C1 segment of cervical spinal cord (tissue), 14 donors: ENCODE measurements at regions not wholly inside any gene's neighbourhood (a gene's known extent, or its start where the extent isn't known, plus 50 kb on each side); places are given as distances from the start of the nearest gene placed in this dataset.
A peak's percentile ranks its signal among the peaks of the same experiment; 100 is the strongest.

Experiments
- DNase-seq, 14 donors: peaks; one replicate each; lab custom pipeline; 2025; lab: John Stamatoyannopoulos, UW

DNA sequence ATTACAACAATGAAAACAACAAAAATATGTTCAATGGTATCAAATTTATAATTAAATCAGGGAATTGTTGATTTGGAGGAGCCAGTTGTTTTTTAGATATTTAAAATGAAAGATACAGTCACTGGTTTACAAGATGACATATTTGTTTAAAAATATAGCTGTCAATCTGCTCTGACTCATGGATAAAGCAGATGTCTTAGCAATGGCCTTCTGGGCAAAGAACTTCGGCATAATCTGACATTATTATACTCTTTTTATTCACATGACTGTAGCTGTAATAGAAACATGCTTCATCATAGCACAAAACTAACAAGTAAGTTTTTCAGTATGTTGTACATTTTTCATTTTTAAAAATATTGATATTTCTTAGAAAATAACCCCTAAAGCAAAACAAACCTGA is 267.4 kb downstream of the CENPW start:
- DNase-seq = no peak

DNA sequence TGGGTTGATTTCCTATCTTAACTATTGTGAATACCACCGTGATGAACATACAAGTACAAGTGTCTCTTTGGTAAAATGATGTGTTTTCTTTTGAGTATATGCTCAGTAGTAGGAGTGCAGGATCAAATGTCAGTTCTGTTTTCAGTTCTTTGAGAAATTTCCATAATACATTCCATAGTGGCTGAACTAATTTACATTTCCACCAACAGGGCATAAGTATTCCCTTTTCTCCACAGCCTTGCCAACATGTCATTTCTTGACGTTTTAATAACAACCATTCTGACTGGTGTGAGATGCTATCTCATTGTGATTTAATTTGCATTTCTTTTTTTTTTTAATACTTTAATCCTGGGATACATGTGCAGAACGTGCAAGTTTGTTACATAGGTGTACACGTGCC is 268.8 kb downstream of the CENPW start:
- no peak for DNase-seq

DNA sequence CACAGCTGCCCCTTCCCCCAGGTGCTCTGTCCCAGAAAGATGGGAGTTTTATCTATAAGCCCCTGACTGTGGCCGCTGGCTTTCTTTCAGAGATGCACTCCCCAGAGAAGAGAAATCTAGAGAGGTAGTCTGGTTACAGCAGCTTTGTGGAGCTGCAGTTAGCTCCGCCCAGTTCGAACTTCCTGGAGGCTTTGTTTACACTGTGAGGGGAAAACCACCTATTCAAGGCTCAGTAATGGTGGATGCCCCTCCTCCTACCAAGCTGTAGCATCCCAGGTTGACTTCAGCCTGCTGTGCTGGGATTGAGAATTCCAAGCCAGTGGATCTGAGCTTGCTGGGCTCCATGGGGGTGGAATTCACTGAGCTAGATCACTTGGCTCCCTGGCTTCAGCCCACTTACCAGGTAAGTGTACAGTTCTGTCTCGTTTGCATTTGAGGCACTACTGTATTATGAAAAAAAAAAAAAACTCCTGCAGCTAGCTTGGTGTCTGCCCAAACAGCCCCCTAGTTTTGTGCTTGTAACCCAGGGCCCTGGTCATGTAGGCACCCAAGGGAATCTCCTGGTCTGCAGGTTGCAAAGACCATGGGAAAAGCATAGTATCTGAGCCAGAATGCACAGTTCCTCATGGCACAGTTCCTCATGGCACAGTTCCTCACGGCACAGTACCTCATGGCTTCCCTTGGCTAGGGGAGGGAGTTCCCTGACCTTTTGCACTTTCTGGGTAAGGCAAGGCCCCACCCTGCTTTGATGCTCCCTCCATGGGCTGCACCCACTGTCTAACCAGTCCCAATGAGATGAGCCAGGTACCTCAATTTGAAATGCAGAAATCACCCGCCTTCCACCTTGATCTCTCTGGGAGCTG is 275.0 kb downstream of the CENPW start:
- no peak for DNase-seq

DNA sequence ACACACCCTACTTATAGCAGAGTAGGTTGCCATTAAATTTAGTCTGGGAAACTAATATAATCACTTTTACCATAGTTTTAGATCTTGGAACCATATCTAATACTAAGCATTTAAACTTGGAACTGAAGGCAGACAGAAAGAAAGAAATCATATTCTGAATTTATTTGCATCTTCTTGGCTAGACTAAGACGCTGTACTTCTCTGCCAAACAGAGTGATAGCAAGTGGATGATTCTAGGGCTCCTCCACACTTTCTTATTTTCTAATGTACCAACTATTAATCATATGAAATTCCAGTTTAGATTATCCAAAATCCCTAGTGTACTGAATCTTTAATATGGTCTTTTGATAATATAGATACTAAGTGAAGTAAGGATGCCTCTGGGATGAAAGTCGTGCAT is 277.0 kb downstream of the CENPW start:
- no peak for DNase-seq

DNA sequence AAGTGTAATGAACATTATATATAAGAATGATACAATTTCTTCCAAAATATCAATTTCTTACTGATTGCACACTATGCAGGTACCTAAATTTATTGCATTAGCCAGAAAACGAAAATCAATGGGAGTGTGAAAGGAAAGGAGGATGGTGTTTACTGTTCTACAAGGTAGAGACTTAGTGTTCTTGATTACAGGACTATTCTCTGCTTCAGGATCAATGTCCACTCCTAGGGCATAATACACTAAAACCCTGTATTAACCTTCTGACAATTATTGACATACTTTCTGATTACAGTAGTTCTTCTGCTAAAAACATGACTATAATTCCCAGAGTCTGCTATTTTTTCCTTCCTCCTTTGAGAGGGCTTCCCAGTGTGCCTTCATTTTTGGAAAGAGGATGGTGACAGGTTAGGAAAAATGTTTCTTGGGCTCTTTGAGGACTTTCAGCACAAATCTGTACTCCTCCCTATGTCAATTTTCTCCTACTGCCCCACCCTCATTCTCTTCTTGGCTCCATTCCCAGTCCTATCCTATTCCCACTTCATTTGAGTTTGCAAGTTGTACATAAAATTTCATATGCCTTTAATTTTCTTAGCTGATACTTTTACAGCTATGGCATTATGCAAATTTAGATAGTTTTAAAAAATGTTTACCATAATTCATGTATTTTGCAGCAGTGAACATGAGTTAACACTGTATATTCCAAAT is 278.9 kb downstream of the CENPW start:
- DNase-seq = no peak

DNA sequence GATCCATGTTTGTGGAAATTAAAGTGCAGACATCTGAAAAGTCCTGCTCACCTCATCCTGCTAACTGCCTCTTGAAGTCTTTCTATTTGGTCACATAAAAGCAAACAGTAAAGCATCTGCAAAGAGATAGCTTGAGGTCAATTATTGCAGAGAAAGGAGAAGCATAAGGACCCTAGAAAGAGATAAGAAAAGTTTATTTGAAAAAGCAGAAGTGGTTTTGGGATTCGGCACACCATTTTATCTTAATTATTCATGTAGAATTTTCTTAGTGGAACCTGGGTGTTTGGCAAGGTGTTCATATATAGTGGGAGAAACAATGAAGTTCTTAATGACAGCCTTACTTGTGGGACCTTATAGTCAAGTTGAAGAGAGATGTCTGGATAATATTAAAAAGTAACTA is 280.8 kb downstream of the CENPW start:
- DNase-seq = no peak

DNA sequence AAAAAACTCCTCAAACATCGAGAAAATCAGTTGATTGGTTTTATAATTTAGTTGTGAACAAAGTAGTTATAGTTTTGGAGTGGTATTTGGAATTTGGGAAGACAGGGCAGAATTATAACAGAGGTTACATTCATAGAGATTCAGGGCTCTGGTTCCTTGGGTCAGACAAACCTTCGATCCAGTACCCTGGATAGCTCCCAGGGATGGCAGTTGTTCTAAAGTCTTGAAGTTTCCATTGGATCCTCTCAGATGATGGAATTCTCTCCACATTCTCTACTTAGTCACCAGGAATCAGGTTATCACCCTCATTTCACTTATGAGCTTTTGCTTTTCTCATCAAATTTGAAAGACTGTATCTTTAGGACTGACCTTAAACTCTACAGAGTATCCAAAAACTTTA is 285.1 kb downstream of the CENPW start:
- DNase-seq = no peak

DNA sequence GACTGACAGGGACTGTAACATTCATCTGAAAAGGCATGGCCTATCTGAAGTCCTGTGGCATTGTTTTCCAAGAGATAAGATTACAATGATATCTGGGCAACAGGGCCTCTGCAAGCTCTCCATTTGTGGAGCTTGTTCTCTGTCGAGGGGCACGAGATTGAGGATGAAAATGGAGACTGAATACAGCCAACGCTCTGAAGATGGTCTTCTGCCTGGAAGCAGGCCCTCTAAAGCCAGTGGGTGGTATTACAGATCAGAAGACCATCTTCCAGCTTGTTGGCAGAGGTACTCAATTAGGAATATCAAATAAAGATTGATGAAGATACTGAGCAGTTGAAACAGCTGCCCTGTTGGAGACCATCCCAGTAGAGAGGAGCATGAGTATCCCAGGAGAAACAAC is 288.2 kb downstream of the CENPW start:
- no peak for DNase-seq

DNA sequence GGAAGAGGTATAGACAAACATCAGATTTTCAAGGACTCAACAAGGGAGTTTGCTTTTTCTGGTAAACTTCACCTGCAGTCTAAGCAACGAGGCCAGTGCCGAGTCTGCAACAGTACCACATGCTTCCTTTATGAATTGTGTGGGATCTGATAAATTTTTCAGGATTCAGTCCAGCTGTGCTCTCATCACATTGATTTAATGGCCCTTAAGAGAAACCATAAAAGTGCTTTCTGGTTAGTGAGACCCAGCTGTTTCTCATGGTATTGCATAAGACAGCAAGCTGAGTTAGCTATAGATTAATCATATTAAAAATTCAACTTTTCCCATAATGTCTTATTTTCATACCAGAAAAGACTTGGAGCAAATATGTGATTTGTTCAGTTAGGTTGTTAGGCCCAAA is 291.4 kb downstream of the CENPW start:
- no peak for DNase-seq

DNA sequence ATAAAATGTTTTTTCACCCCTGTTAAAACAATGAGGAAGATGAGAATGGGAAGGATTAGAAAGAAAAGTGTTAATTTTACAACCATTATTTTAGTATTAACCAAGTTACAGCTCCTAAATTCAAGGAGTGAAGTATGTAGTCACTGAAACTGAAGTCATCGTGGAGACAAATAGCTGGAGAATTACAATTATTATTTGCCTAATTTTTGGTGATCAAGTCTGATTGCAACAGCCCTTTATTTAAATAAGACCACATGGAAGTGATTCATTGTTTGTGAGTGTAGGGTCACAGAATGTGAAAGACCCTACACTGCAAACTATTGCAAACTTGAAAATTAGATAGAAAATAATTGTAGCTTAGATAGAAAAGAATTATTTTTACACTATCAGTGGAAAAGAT is 292.4 kb downstream of the CENPW start:
- DNase-seq = no peak

DNA sequence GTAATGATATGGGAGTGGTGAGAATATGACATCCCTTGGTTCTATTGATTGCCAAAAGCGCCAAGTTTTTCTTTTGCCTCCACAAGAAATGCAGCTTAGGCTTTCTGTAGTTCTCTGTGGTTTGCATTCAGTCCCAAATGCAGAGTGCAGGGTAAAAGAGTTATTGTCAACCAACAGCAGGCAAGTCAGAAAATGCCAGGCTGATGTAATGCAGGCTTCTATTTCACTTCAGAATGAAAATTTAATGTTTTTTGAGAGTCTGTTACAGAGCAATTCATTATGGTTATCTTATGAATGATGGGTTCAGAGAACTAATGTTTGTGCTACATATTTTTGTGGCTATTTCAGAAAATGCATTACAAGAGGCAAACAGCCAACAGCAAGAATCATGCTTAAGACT is 293.5 kb downstream of the CENPW start:
- DNase-seq = peak in 1 of 14 donors; percentile 3

DNA sequence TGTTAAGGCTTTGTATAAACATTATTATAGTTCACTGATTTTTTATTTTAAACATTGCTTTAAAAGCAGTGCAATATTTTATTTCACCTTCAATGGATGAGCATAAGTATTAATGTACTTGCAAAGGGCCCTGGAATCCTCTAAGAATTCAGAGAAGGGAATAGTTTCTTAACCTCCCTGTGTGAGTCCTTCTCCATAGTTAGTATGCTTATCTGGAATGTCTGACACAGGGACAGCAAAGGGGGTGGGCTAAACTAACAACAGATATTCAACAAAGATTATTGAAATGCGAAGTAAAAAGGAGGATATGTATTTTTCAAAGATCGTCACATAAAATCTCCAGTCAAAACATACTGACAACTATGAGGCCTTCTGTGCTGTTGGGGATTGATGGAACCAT is 300.4 kb downstream of the CENPW start:
- DNase-seq = no peak

DNA sequence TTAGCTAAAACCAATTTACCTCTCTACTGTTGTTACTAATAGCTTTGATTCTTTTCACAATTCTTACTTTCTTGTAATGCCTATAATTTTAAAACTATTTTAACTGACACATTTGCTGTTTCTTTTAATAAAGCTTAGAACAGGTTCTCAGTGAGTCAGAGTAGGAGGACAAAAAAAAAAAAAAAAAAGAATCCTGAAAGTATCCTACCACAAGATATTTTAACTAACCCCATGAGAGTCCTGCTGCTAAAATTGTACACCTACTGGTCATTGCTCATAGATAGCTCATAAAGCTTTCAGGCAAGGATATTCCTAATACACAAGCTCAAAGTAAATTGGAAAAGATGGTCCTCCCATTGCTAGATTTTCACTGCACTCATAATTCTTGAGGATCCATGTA is 301.0 kb downstream of the CENPW start:
- DNase-seq = no peak

DNA sequence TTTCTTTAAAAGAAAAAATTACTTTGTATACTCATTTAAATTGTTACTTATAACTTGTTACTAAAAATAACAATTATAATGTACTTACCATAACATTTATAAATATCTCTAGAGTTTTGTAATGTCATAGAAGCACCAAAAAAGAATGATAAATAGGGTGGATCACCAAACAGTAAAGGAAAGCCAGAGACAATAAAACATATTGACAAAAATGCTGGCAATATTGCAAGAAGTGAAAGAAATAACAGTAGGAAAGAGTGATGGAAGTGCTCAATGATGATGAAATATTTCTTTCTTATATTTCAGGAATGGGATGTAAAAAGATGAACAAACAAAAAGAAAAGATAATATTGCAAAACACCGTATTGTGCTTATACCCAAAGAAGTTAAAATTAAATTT is 301.7 kb downstream of the CENPW start:
- DNase-seq = no peak

DNA sequence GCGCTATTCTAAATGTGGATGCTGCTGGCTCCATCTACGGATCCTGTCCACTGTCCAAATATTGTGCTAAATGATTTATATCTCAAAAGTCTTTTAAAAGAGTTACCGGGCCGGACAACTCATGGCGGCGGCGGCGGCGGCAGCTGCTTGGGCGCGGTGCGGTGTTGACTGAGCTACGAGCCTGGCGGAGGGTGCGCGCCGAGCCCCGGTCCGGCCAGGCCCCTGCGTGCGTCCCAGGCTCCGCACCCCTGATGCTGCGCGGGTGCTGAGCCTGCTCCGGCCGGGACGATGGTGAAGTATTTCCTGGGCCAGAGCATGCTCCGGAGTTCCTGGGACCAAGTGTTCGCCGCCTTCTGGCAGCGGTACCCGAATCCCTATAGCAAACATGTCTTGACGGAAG is 303.4 kb downstream of the CENPW start:
- no peak for DNase-seq

DNA sequence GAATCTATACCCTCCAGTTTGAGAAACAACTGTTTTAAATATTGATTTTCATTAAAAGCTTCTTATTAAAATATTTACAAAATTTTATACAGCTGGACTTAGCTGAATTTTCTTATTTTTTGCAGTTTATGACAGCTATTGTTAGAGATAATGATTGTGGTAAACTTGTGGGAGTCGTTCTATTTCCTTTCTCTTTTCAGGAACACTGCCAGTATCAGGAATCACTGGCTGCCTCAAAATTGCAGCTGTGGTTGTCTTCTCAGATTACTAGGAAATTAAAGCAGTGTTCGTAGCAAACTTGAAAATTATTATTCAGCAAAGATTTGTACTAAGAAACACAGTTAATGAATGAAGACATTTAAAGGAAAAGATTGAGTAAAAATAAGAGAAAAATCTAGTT is 311.0 kb downstream of the CENPW start:
- DNase-seq = no peak

DNA sequence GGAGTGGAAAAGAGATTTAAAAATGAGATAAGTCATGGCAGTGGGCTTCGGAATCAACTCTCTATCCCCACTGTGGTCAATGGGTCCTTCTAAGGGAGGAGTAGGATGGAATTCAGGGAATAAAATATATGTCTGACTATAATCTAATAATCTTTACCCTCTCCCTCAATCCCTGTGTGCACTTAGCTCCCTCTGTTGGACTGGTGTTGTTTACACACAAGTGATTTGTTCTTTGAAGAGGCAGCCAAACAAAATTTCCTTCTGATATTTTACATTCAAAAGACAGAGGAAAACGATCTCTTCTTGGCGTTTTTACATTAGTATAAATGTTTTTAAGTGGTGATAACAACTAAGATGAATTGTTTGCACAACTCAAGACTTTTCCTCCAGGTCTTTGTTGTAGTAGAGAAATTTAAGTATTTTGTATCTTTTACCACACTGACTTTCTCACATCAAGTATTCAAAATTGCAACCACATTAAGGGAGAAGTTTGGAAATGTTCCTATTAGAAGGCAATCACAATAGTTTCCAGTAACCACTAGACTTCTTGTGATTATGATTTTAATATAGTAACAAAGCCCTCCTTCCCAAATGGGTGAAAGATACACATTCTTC is 317.8 kb downstream of the CENPW start:
- DNase-seq = no peak

DNA sequence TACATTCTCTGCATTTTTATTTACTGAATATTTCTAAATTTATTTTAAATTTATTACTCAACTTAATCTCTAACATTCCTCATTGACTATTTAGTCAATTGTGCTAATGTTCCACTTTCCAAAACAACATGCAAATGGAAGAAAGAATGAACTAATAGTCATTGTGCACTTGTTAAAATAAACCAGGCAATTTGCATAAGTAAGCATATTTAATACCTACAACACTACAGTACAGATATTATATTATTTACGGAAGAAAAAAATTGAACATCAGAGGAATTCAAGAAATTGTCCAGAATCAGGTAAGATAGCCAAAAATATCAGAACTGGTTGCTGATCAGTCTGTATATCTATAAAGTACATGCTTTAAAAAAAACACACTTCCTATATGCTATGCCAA is 320.5 kb downstream of the CENPW start:
- no peak for DNase-seq

DNA sequence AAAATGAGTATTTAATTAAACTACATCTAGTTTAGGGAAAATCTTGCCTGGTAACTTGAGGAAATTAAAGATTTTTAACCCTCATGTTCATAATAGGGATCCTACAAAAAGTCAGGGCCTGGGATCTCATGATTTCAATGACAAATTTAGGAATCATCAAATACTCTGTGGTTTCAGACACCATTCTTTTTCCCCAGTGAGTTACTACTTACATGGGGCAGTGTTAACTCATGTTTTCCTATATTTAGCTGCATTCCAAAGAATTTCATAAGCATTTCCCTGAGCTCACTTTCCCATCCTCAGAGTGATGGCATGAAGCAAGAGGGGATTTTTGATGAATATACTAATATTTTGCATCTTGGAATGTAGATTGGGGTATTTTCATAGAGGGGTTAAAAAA is 321.7 kb downstream of the CENPW start:
- no peak for DNase-seq

DNA sequence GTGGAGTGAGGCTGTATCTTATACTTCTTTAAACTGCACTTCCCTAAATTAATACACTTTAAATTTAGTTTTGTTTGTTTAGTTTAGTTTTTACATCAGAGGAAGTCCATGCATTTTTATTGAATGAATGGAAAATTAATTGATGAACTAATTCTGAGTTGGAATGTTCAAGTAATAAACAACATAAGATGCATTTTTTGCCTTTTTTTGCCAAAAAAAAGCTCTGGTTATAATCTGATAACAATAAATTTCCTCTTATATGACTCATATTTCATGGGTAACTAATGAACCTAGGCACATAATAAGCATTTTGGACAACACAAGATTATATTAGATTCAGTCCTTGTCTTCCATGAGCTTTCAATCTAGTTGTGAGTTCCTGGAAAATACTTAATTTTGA is 323.1 kb downstream of the CENPW start:
- DNase-seq = no peak

DNA sequence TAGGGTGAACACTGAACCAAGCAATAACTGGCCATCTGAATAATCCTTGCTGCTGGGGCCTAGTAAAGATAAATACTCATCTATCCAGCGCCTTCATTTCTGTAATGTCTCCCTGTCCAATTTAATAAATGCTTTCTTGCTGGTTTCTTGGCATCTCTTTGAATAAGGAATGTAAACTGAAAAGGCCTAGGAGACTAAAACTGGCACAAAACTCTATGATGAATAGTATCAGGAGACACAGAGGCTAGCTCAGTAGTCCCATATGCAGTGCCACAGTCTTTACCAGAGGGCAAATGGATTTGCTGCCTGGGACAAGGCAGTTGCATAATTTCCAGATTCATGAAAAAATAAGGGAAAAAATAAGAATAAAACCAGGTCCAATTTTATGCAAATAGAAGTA is 324.4 kb downstream of the CENPW start:
- DNase-seq = no peak

DNA sequence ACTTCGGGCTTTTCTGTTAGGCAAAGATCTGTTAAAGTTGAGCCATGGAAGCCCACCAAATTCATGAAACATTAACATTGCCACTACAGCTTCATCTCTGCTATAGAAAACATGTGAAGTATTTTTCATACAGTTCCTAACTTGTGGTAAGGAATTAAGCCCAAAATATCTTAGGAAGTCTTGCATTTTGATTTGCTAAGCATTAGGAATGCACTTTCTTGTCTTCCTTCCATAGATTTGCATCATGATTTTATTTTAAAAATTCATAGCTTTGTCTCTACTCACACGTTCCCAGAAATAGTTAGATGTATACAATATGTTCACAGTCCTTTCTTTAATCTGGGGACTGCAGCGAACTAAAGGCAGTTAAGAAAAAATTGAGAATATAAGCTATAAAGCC is 325.6 kb downstream of the CENPW start:
- no peak for DNase-seq

DNA sequence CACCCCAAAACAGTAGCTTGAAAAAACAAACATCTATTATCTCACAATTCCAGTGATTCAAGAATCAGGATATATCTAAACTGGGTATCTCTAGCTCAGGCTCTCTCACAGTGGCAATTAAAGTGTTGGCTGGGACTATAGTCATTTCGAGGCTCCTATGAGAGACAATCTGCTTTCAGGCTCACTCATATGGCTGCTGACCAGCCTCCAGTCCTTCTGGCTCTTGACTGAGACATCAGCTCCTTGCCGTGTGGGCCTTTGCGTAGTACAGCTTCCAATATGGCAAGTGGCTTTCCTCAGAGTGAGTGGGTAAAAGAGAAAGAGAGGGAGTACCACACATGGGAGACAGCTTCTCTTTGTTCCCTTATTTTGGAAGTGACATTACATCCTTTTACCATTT is 327.2 kb downstream of the CENPW start:
- no peak for DNase-seq
